Ovary (tissue), 7 donors: ENCODE measurements at regions not wholly inside any gene's neighbourhood (a gene's known extent, or its start where the extent isn't known, plus 50 kb on each side); places are given as distances from the start of the nearest gene placed in this dataset.

Experiments
- DNase-seq, 5 donors: peaks; one replicate each; pipeline ENCODE4 v3.0.0-alpha.2; 2019 to 2020
- H3K27ac ChIP-seq, 2 donors: fragments of 200-600 bp; one replicate each; pipeline versions ENCODE4 v1.5.1 to v1.8.0; 2019 to 2022
- H3K27me3 ChIP-seq: fragments of 200-600 bp; one replicate; pipeline ENCODE4 v1.8.0; 2022
- H3K36me3 ChIP-seq: fragments of 200-600 bp; sonication (generic); one replicate; pipeline ENCODE4 v1.5.1; 2019
- H3K4me1 ChIP-seq: one replicate; pipeline ENCODE4 v1.8.1; 2013; ENCODE audit warnings: mild to moderate bottlenecking, moderate library complexity; ENCODE audit not compliant: insufficient read depth
- H3K4me3 ChIP-seq: fragments of 200-600 bp; sonication (generic); one replicate; pipeline ENCODE4 v1.5.1; 2017
- H3K9me3 ChIP-seq, 2 donors: fragments of 200-600 bp in 1 of 2; sonication (generic) in 1 of 2; one replicate each; pipeline versions ENCODE4 v1.5.1 to v1.8.1; 2013 to 2019; ENCODE audit warnings: mild to moderate bottlenecking in 1 of 2, moderate library complexity in 1 of 2
- EP300 ChIP-seq: sonication (generic); formaldehyde crosslinking; IDR thresholded peaks from one replicate; pipeline ENCODE4 v1.6.1; 2017; ENCODE audit warnings: antibody characterized with exemption
- POLR2A ChIP-seq: fragments of 450-650 bp; IDR thresholded peaks from one replicate; pipeline ENCODE4 v1.6.1; 2017; ENCODE audit warnings: antibody characterized with exemption, mild to moderate bottlenecking, moderate library complexity
- WGBS, 3 donors: extraction: QIAGEN DNeasy Blood & Tissue Kit in 1 of 3; methylation state at CpG; one replicate each; pipeline versions ENCODE4 v1.1.5 to v1.1.7; 2013 to 2017; 5-methylcytosine and 5-hydroxymethylcytosine counted together
- intact Hi-C, 4 donors: fragments of 100-400 bp; cut with DNase I; formaldehyde crosslinking; loops; one replicate each; pipeline versions ENCODE4 v1.11.0 to v1.15.1; 2022 to 2023
- TF ChIP-seq, protein P1 (sequence below), 3 donors: fragments of 450-650 bp in 2 of 3; fragments of 200-600 bp in 1 of 3; IDR thresholded peaks; one replicate each; pipeline versions ENCODE4 v1.5.1 to v1.8.0; 2016 to 2022; ENCODE audit warnings: antibody characterized with exemption in 3 of 3, mild to moderate bottlenecking in 1 of 3
- donor health status: DM: no; HTN: no; CAD: no; lungs with moderate emphysema.
- donor health status: DM: no; HTN: no; CAD: no.
- donor health status: Bipolar disorder and iron deficiency.
- donor health status: DM: no; HTN: no; CAD: no.
- donor health status: DM: yes; HTN: yes; CAD: no.

DNA sequence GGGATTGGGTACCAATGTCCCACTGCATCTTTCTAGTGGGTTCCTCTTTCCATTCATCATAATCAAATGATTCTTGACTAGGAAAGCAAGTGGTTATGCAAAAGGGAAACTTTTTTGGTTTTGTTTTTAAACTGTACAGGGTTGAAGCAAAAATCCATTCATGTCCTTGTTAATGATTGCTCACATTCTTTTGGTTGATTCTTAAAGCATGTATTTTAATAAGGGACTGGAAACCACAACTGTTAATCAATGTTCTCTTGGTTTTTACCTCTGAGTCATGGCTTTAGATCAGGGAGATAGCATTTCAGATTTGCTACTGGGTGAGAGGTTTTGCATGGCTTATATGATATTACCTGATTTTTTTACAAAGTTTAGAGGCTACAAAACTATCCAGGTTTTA lies 371.7 kb upstream of the RGMA start:
- H3K9me3 ChIP-seq: no peaks in the 10 kb centered on the region
- H3K36me3 ChIP-seq: no peaks in the 10 kb centered on the region
- TF ChIP-seq POLR2A: no peak
- no peak for TF ChIP-seq EP300
- TF ChIP-seq, protein P1, sequence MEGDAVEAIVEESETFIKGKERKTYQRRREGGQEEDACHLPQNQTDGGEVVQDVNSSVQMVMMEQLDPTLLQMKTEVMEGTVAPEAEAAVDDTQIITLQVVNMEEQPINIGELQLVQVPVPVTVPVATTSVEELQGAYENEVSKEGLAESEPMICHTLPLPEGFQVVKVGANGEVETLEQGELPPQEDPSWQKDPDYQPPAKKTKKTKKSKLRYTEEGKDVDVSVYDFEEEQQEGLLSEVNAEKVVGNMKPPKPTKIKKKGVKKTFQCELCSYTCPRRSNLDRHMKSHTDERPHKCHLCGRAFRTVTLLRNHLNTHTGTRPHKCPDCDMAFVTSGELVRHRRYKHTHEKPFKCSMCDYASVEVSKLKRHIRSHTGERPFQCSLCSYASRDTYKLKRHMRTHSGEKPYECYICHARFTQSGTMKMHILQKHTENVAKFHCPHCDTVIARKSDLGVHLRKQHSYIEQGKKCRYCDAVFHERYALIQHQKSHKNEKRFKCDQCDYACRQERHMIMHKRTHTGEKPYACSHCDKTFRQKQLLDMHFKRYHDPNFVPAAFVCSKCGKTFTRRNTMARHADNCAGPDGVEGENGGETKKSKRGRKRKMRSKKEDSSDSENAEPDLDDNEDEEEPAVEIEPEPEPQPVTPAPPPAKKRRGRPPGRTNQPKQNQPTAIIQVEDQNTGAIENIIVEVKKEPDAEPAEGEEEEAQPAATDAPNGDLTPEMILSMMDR (IDR thresholded peaks at IDR 0.05): no peak
- H3K27me3 ChIP-seq: no peaks in the 10 kb centered on the region
- no peak overlapping the region for H3K27ac ChIP-seq
- no peak for DNase-seq
- H3K4me1 ChIP-seq: no peaks in the 10 kb centered on the region
- intact Hi-C loops: no loop called here
- no peak overlapping the region for H3K4me3 ChIP-seq

DNA sequence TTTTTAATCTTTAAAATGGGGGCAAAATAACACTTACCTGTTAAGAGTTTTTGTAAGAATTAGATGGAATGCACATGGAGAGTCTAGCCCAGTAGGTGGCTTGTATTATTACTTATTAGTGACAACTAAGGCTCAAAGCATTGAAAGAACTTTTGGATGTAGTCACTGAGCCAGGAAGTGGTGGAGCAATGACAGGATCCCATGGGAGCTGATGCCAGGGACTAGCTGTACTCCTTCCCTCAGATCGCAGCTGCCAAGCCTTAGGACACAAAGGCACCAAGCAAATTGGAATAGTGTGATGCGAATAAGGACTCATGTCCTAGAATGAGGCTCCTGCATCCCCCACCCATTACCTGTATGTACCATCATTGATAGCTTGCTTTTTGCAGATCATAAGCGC lies 370.4 kb upstream of the RGMA start:
- Histone ChIP-seq H3K36me3 (no peaks in the 10 kb centered on the region), H3K4me1 (no peaks in the 10 kb centered on the region), H3K27me3 (no peaks in the 10 kb centered on the region), H3K9me3 (no peaks in the 10 kb centered on the region), H3K27ac (no peak overlapping the region), H3K4me3 (no peak overlapping the region)
- TF ChIP-seq, protein P1 (IDR thresholded peaks at IDR 0.05): no peak
- TF ChIP-seq POLR2A (no peak), EP300 (no peak)
- WGBS, 3 donors: 94 to 98% (median 95%) methylated on average over 3 of the region's 3 CpGs
- intact Hi-C loops: no loop called here
- DNase-seq: no peak

DNA sequence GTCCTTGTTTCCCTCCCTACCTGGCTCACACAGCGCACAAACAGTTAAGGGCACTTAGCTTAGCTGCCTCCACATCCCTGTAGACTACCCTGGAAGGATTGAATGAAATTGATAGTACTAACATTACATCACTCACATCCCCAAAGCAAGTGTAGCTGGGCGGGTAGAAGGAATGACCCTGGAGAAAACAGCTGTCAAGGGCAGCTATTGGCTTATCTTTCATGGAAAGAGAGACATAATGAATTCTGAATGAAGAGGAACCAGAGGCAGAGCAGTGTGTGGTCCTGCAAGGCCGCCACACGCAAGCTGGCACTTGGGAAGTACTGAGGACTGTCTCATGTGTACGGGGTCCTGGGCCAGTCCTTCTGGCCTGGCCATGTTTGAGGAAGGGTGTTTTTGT lies 369.6 kb upstream of the RGMA start:
- no peak for DNase-seq
- 70 to 91% (median 89%) methylated on average over 5 of the region's 5 CpGs for WGBS, 3 donors
- intact Hi-C loops: no loop called here

DNA sequence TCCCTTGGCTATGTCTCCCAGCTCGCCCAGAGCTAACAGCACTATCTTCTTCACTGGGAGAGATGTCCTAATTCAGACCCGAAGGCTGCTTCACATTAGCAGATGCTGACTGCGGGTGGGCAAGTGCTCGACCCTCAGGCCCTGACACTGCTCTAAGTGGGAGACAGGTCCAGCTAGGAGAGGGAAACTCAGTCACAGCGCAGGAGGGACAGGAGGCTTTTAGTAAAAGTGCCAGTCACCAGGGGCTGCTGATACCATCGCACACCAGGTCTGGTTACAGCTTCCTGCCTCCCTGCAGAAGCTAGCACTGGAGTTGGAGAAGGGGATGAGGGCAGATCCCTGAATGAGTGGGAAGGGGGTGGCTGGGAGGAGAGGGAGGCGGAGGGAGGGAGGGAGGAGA lies 365.8 kb upstream of the RGMA start:
- no peaks in the 10 kb centered on the region for H3K27me3 ChIP-seq
- H3K4me3 ChIP-seq: no peak overlapping the region
- no peak for DNase-seq
- intact Hi-C loops: no loop called here
- H3K9me3 ChIP-seq: no peaks in the 10 kb centered on the region
- TF ChIP-seq, protein P1 (IDR thresholded peaks at IDR 0.05): no peak
- TF ChIP-seq EP300 (no peak), POLR2A (no peak)
- H3K36me3 ChIP-seq: no peaks in the 10 kb centered on the region
- no peak overlapping the region for H3K27ac ChIP-seq
- 58 to 75% (median 65%) methylated on average over 7 of the region's 7 CpGs for WGBS, 3 donors
- peaks cover 3% of the 10 kb centered on the region for H3K4me1 ChIP-seq

More for the DNA sequence above, 369.6 kb upstream of the RGMA start:
- no peaks in the 10 kb centered on the region for H3K27me3 ChIP-seq
- TF ChIP-seq POLR2A: no peak
- TF ChIP-seq EP300: no peak
- TF ChIP-seq, protein P1 (IDR thresholded peaks at IDR 0.05): no peak
- no peaks in the 10 kb centered on the region for H3K9me3 ChIP-seq
- H3K4me1 ChIP-seq: no peaks in the 10 kb centered on the region
- no peak overlapping the region for H3K27ac ChIP-seq
- no peak overlapping the region for H3K4me3 ChIP-seq
- no peaks in the 10 kb centered on the region for H3K36me3 ChIP-seq
